GM12878 (cell line): ENCODE measurements at regions not wholly inside any gene's neighbourhood (a gene's known extent, or its start where the extent isn't known, plus 50 kb on each side); places are given as distances from the start of the nearest gene placed in this dataset.

Experiments
- BCL11A ChIP-seq: IDR thresholded peaks from 2 replicates; pipeline ENCODE4 v1.6.1; 2011; ENCODE audit warnings: low read depth, low read length
- CREB1 ChIP-seq: IDR thresholded peaks from 2 replicates; pipeline ENCODE4 v1.6.1; 2012; ENCODE audit warnings: low read depth, mild to moderate bottlenecking, inconsistent platforms
- NFYB ChIP-seq: IDR thresholded peaks from 2 replicates; pipeline ENCODE4 v1.6.1; 2011; ENCODE audit warnings: low read depth, mild to moderate bottlenecking, low read length, improper control_type of control experiment, moderate library complexity; ENCODE audit not compliant: insufficient read depth
- NR2F1 ChIP-seq: fragments of 450-650 bp; conservative IDR thresholded peaks from 2 replicates; pipeline ENCODE4 v1.6.1; 2017; ENCODE audit warnings: mild to moderate bottlenecking
- PML ChIP-seq: IDR thresholded peaks from 2 replicates; pipeline ENCODE4 v1.6.1; 2012; ENCODE audit warnings: low read length, inconsistent platforms
- RB1 ChIP-seq: fragments of 450-650 bp; formaldehyde crosslinking; IDR thresholded peaks from 2 replicates; pipeline ENCODE4 v1.6.1; 2017; ENCODE audit warnings: mild to moderate bottlenecking, borderline replicate concordance
- TAF1 ChIP-seq: IDR thresholded peaks from 2 replicates; pipeline ENCODE4 v1.6.1; 2011; ENCODE audit warnings: mild to moderate bottlenecking, low read depth, low read length, borderline replicate concordance
- WRNIP1 ChIP-seq: IDR thresholded peaks from 2 replicates; pipeline ENCODE4 v1.6.1; 2011; ENCODE audit warnings: low read depth, low read length, improper control_type of control experiment, borderline replicate concordance
- ZNF24 ChIP-seq: fragments of 450-650 bp; IDR thresholded peaks from 2 replicates; pipeline ENCODE4 v1.6.1; 2017; ENCODE audit warnings: antibody characterized with exemption, mild to moderate bottlenecking
- TF ChIP-seq, protein P1 (sequence below): fragments of 450-650 bp; formaldehyde crosslinking; IDR thresholded peaks from 2 replicates; pipeline ENCODE4 v1.4.0; 2022; ENCODE audit warnings: mild to moderate bottlenecking, moderate library complexity
- TF ChIP-seq, protein P2 (sequence below): IDR thresholded peaks from 2 replicates; pipeline ENCODE4 v1.6.1; 2011; ENCODE audit warnings: low read depth, mild to moderate bottlenecking, low read length, moderate library complexity, borderline replicate concordance; ENCODE audit errors: extremely low read depth
- TF ChIP-seq, protein P3 (sequence below): IDR thresholded peaks from 2 replicates; pipeline ENCODE4 v1.6.1; 2011; ENCODE audit warnings: low read depth, low read length, improper control_type of control experiment, borderline replicate concordance

DNA sequence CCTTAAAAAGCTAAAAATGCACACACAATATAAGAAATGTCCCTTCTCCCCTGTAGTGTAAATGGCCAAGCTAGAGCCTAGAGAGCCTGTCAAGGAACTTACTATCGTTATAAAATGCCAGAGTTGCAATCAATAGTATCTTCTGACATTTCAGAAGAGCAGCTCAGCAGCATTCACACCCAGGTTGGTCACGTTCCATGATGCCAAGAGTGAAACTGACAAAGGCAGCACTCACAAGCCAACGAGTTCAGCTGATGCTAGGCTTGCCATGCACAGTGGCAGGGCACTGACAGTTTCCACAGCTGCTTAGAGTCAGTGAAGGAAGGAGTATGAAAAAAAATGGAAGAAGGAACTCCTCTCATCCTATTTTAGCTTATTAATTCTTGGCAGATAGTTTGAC lies 331.4 kb upstream of the CCDC54 start (continued):
- TF ChIP-seq, protein P1, sequence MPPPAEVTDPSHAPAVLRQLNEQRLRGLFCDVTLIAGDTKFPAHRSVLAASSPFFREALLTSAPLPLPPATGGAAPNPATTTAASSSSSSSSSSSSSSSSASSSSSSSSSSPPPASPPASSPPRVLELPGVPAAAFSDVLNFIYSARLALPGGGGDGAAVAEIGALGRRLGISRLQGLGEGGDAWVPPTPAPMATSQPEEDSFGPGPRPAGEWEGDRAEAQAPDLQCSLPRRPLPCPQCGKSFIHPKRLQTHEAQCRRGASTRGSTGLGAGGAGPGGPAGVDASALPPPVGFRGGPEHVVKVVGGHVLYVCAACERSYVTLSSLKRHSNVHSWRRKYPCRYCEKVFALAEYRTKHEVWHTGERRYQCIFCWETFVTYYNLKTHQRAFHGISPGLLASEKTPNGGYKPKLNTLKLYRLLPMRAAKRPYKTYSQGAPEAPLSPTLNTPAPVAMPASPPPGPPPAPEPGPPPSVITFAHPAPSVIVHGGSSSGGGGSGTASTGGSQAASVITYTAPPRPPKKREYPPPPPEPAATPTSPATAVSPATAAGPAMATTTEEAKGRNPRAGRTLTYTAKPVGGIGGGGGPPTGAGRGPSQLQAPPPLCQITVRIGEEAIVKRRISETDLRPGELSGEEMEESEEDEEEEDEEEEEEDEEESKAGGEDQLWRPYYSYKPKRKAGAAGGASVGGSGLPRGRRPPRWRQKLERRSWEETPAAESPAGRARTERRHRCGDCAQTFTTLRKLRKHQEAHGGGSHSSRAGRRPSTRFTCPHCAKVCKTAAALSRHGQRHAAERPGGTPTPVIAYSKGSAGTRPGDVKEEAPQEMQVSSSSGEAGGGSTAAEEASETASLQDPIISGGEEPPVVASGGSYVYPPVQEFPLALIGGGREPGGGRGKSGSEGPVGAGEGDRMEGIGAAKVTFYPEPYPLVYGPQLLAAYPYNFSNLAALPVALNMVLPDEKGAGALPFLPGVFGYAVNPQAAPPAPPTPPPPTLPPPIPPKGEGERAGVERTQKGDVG (CRISPR knock-in tag), result no peak
- TF ChIP-seq RB1 (no peak), CREB1 (no peak), TAF1 (no peak), WRNIP1 (no peak), NFYB (no peak), BCL11A (no peak), ZNF24 (no peak), PML (no peak), NR2F1 (no peak)
- TF ChIP-seq, protein P2, sequence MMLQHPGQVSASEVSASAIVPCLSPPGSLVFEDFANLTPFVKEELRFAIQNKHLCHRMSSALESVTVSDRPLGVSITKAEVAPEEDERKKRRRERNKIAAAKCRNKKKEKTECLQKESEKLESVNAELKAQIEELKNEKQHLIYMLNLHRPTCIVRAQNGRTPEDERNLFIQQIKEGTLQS, result no peak
- TF ChIP-seq, protein P3, sequence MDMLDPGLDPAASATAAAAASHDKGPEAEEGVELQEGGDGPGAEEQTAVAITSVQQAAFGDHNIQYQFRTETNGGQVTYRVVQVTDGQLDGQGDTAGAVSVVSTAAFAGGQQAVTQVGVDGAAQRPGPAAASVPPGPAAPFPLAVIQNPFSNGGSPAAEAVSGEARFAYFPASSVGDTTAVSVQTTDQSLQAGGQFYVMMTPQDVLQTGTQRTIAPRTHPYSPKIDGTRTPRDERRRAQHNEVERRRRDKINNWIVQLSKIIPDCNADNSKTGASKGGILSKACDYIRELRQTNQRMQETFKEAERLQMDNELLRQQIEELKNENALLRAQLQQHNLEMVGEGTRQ, result no peak
